ENCODE measurements at regions not wholly inside any gene's neighbourhood (a gene's known extent, or its start where the extent isn't known, plus 50 kb on each side); places are given as distances from the start of the nearest gene placed in this dataset.

DNA sequence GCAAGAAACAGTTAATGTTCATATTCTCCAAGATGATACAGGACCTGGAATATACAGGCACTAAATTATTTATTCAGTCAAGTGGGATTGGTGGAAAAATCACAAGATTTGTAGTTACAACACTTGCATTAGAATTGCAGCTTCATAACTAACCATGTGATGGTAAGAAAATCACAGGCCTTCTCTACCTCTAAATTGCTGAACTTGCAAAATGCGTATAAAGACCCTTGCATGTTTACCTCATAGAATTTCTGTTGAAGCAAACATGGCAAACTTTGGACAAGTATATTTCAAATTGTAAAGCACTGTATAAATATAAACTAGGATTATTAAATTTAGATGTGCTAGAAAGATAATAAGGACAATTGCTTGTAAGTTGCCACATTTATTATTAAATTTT lies 215.1 kb downstream of the TMA16 start:
- TF ChIP-seq, protein P1, sequence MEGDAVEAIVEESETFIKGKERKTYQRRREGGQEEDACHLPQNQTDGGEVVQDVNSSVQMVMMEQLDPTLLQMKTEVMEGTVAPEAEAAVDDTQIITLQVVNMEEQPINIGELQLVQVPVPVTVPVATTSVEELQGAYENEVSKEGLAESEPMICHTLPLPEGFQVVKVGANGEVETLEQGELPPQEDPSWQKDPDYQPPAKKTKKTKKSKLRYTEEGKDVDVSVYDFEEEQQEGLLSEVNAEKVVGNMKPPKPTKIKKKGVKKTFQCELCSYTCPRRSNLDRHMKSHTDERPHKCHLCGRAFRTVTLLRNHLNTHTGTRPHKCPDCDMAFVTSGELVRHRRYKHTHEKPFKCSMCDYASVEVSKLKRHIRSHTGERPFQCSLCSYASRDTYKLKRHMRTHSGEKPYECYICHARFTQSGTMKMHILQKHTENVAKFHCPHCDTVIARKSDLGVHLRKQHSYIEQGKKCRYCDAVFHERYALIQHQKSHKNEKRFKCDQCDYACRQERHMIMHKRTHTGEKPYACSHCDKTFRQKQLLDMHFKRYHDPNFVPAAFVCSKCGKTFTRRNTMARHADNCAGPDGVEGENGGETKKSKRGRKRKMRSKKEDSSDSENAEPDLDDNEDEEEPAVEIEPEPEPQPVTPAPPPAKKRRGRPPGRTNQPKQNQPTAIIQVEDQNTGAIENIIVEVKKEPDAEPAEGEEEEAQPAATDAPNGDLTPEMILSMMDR (IDR thresholded peaks at IDR 0.05), result no peak
- TF ChIP-seq, protein P2, sequence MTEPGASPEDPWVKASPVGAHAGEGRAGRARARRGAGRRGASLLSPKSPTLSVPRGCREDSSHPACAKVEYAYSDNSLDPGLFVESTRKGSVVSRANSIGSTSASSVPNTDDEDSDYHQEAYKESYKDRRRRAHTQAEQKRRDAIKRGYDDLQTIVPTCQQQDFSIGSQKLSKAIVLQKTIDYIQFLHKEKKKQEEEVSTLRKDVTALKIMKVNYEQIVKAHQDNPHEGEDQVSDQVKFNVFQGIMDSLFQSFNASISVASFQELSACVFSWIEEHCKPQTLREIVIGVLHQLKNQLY (CRISPR knock-in tag; IDR thresholded peaks at IDR 0.05), result no peak
- TF ChIP-seq NR1H2 (CRISPR knock-in tag; IDR thresholded peaks at IDR 0.05), result no peak
- TF ChIP-seq, protein P3, sequence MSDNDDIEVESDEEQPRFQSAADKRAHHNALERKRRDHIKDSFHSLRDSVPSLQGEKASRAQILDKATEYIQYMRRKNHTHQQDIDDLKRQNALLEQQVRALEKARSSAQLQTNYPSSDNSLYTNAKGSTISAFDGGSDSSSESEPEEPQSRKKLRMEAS (CRISPR knock-in tag; IDR thresholded peaks at IDR 0.05), result no peak
- TF ChIP-seq, protein P4, sequence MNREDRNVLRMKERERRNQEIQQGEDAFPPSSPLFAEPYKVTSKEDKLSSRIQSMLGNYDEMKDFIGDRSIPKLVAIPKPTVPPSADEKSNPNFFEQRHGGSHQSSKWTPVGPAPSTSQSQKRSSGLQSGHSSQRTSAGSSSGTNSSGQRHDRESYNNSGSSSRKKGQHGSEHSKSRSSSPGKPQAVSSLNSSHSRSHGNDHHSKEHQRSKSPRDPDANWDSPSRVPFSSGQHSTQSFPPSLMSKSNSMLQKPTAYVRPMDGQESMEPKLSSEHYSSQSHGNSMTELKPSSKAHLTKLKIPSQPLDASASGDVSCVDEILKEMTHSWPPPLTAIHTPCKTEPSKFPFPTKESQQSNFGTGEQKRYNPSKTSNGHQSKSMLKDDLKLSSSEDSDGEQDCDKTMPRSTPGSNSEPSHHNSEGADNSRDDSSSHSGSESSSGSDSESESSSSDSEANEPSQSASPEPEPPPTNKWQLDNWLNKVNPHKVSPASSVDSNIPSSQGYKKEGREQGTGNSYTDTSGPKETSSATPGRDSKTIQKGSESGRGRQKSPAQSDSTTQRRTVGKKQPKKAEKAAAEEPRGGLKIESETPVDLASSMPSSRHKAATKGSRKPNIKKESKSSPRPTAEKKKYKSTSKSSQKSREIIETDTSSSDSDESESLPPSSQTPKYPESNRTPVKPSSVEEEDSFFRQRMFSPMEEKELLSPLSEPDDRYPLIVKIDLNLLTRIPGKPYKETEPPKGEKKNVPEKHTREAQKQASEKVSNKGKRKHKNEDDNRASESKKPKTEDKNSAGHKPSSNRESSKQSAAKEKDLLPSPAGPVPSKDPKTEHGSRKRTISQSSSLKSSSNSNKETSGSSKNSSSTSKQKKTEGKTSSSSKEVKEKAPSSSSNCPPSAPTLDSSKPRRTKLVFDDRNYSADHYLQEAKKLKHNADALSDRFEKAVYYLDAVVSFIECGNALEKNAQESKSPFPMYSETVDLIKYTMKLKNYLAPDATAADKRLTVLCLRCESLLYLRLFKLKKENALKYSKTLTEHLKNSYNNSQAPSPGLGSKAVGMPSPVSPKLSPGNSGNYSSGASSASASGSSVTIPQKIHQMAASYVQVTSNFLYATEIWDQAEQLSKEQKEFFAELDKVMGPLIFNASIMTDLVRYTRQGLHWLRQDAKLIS (CRISPR knock-in tag; IDR thresholded peaks at IDR 0.05; ENCODE audit: borderline replicate concordance), result no peak
- no peak for TF ChIP-seq FOXK1 (CRISPR knock-in tag; IDR thresholded peaks at IDR 0.05)
- TF ChIP-seq ZBTB21 (CRISPR knock-in tag; IDR thresholded peaks at IDR 0.05; ENCODE audit: borderline replicate concordance), result no peak
- no peak for TF ChIP-seq FOXJ3 (CRISPR knock-in tag; IDR thresholded peaks at IDR 0.05; ENCODE audit: borderline replicate concordance)
- TF ChIP-seq, protein P5, sequence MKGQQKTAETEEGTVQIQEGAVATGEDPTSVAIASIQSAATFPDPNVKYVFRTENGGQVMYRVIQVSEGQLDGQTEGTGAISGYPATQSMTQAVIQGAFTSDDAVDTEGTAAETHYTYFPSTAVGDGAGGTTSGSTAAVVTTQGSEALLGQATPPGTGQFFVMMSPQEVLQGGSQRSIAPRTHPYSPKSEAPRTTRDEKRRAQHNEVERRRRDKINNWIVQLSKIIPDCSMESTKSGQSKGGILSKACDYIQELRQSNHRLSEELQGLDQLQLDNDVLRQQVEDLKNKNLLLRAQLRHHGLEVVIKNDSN (CRISPR knock-in tag; IDR thresholded peaks at IDR 0.05), result no peak
- TF ChIP-seq, protein P6, sequence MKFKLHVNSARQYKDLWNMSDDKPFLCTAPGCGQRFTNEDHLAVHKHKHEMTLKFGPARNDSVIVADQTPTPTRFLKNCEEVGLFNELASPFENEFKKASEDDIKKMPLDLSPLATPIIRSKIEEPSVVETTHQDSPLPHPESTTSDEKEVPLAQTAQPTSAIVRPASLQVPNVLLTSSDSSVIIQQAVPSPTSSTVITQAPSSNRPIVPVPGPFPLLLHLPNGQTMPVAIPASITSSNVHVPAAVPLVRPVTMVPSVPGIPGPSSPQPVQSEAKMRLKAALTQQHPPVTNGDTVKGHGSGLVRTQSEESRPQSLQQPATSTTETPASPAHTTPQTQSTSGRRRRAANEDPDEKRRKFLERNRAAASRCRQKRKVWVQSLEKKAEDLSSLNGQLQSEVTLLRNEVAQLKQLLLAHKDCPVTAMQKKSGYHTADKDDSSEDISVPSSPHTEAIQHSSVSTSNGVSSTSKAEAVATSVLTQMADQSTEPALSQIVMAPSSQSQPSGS (CRISPR knock-in tag; IDR thresholded peaks at IDR 0.05; ENCODE audit: borderline replicate concordance, low read depth), result no peak
- TF ChIP-seq, protein P7, sequence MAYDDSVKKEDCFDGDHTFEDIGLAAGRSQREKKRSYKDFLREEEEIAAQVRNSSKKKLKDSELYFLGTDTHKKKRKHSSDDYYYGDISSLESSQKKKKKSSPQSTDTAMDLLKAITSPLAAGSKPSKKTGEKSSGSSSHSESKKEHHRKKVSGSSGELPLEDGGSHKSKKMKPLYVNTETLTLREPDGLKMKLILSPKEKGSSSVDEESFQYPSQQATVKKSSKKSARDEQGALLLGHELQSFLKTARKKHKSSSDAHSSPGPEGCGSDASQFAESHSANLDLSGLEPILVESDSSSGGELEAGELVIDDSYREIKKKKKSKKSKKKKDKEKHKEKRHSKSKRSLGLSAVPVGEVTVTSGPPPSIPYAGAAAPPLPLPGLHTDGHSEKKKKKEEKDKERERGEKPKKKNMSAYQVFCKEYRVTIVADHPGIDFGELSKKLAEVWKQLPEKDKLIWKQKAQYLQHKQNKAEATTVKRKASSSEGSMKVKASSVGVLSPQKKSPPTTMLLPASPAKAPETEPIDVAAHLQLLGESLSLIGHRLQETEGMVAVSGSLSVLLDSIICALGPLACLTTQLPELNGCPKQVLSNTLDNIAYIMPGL (CRISPR knock-in tag; IDR thresholded peaks at IDR 0.05), result no peak

All from WTC11 (cell line).